Mesothelial cell of epicardium (in vitro differentiated cells): ENCODE measurements at regions not wholly inside any gene's neighbourhood (a gene's known extent, or its start where the extent isn't known, plus 50 kb on each side); places are given as distances from the start of the nearest gene placed in this dataset.

Experiments
- DNase-seq, 2 experiments: peaks; one replicate each; pipeline ENCODE4 v3.0.0; 2021; ENCODE audit warnings: low spot score in 2 of 2; ENCODE audit not compliant: unreplicated experiment in 2 of 2
- H3K27ac Mint-ChIP-seq: 2 replicates; pipeline ENCODE4 v1.8.0; 2021; ENCODE audit warnings: mixed read lengths
- H3K27me3 Mint-ChIP-seq: 2 replicates; pipeline ENCODE4 v1.8.0; 2021; ENCODE audit warnings: low read depth, mixed read lengths
- H3K36me3 Mint-ChIP-seq: 2 replicates; pipeline ENCODE4 v1.8.0; 2021; ENCODE audit warnings: mixed read lengths
- H3K4me1 Mint-ChIP-seq: 2 replicates; pipeline ENCODE4 v1.8.0; 2021; ENCODE audit warnings: mixed read lengths
- H3K4me3 Mint-ChIP-seq: 2 replicates; pipeline ENCODE4 v1.8.0; 2021; ENCODE audit warnings: mild to moderate bottlenecking, moderate library complexity, mixed read lengths
- H3K9me3 Mint-ChIP-seq: 2 replicates; pipeline ENCODE4 v1.8.0; 2021; ENCODE audit warnings: mixed read lengths
- CTCF ChIP-seq: fragments of 200-600 bp; sonication (generic); IDR thresholded peaks from one replicate; pipeline ENCODE4 v1.5.0; 2021; ENCODE audit warnings: antibody characterized with exemption; ENCODE audit not compliant: unreplicated experiment

DNA sequence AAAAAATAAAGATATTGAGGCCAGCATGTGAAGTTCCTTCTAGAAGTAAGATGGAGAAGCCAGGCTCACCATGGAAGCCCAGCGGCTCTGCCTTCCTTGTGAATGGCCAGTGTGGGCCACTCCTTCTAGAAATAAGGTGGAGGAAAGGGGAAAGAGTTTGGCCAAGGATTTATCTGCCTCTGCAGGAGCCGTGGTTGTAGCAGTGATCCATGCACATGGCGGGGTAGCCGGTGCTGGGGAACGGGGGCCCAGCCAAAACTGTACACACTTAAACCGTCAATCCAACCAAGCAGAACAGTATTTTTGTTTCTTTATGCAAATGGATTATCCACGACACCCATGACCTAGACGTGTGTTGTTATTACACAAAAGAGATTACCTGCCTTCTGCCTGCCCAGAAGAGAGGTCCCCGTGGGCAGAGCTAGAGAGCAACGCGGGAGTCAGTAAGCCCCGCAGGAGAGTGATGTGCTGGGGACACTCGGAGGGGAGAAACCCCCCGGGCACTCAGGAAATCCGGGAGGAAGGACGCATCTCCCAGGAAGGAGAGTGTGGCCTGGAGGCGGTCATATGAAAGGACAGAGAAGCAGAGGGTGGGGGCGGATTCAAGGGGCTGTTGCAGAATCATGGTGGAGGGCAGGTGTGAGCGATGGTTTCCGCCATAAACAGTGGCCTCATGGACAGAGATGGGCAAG lies 218.4 kb upstream of the PPP2R2D start:
- H3K4me1 Mint-ChIP-seq: peaks cover 3% of the 10 kb centered on the region
- H3K4me3 Mint-ChIP-seq: no peak overlapping the region
- no peaks in the 10 kb centered on the region for H3K9me3 Mint-ChIP-seq
- no peak overlapping the region for H3K27ac Mint-ChIP-seq
- TF ChIP-seq CTCF: no peak
- H3K27me3 Mint-ChIP-seq: peaks cover 26% of the 10 kb centered on the region
- no peak for DNase-seq
- H3K36me3 Mint-ChIP-seq: no peaks in the 10 kb centered on the region

- DNase-seq: no peak
- Mint-ChIP-seq H3K27me3 (peaks cover 26% of the 10 kb centered on the region), H3K36me3 (no peaks in the 10 kb centered on the region), H3K27ac (no peak overlapping the region), H3K4me3 (no peak overlapping the region), H3K9me3 (no peaks in the 10 kb centered on the region), H3K4me1 (peaks cover 3% of the 10 kb centered on the region)
- no peak for TF ChIP-seq CTCF
Measured at GRCh38 chr10:131683281-131683861, 217.4 kb upstream of the PPP2R2D start.

DNA sequence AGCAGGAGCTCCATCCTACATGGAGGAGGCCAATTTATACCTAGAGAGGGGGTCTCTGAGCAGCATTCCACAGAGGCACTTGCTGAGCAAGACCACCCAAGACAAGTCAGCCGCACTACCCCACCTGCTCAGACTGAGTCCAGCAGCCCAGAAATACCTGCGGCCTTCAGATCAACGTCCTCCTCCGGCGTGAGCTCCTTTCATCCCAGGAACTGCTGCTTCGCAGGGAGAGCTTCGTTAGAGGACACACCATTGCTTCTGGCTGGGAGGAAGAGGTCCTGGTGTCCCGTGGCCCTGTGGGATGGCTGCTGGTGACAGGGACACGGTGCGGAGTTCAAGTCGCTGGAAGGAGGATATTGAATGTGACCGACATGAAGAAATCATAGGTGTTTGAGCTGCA lies 216.9 kb upstream of the PPP2R2D start:
- H3K4me1 Mint-ChIP-seq: peaks cover 3% of the 10 kb centered on the region

DNA sequence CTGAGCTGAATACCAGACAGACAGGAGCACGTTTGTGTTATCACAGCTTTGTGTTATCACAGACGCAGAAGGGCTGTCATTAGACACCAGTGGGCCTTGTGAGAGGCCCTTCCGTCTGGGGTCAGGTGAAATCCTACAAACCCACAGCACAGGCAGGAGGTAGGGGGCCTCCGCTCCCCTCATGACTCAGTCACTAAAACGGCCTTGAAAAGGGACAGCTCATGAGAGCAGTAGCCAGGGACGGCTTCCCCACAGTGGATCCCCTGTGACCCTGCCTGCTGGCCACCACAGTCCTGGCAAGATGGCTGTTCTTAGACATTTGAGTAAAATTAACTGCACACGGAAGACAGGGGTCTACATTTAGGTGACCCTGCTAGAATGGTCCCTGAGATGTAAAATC lies 215.8 kb upstream of the PPP2R2D start:
- no peaks in the 10 kb centered on the region for H3K9me3 Mint-ChIP-seq
- H3K4me1 Mint-ChIP-seq: peaks cover 3% of the 10 kb centered on the region
- H3K4me3 Mint-ChIP-seq: no peak overlapping the region
- H3K36me3 Mint-ChIP-seq: no peaks in the 10 kb centered on the region
- no peak for TF ChIP-seq CTCF
- peaks cover 18% of the 10 kb centered on the region for H3K27me3 Mint-ChIP-seq
- no peak overlapping the region for H3K27ac Mint-ChIP-seq
- no peak for DNase-seq

More for the DNA sequence above, 216.9 kb upstream of the PPP2R2D start:
- Mint-ChIP-seq H3K27ac (no peak overlapping the region), H3K9me3 (no peaks in the 10 kb centered on the region), H3K4me3 (no peak overlapping the region), H3K36me3 (no peaks in the 10 kb centered on the region), H3K27me3 (peaks cover 24% of the 10 kb centered on the region)
- no peak for TF ChIP-seq CTCF
- DNase-seq: no peak

DNA sequence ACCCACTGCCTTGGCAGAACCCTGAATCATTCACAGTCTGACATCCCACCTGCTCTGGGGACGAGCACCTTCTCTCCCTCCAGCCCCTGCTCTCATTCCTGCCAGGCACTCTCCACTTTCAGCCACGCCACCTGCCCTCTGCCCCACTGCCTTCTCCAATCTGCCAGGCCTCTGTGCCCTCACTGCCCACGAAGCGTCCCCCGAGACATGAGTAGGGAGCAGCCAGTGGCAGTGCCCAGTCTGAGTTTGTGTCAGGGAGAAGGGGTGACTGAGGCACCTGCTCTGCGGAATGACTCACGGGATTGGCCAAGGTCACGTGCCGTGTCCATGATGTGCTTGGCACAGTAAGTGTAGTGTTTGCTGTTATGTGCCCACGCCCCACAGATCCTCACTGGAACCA lies 215.2 kb upstream of the PPP2R2D start:
- Mint-ChIP-seq H3K27me3 (peaks cover 18% of the 10 kb centered on the region), H3K9me3 (no peaks in the 10 kb centered on the region), H3K27ac (no peak overlapping the region), H3K4me3 (no peak overlapping the region), H3K4me1 (peaks cover 3% of the 10 kb centered on the region), H3K36me3 (no peaks in the 10 kb centered on the region)
- TF ChIP-seq CTCF: no peak
- no peak for DNase-seq
